Breast epithelium (tissue), 3 donors: ENCODE measurements at regions not wholly inside any gene's neighbourhood (a gene's known extent, or its start where the extent isn't known, plus 50 kb on each side); places are given as distances from the start of the nearest gene placed in this dataset.

ENCODE experiments used
- POLR2AphosphoS5 ChIP-seq, 3 donors: sonication (generic); formaldehyde crosslinking; IDR thresholded peaks; one replicate each; pipeline ENCODE4 v1.6.1; 2017; ENCODE audit warnings: antibody characterized with exemption in 3 of 3
- TF ChIP-seq, protein P1 (sequence below), 3 donors: fragments of 450-650 bp; IDR thresholded peaks; one replicate each; pipeline ENCODE4 v1.5.1; 2016 to 2017; ENCODE audit warnings: antibody characterized with exemption in 3 of 3, mild to moderate bottlenecking in 3 of 3, moderate library complexity in 3 of 3

DNA sequence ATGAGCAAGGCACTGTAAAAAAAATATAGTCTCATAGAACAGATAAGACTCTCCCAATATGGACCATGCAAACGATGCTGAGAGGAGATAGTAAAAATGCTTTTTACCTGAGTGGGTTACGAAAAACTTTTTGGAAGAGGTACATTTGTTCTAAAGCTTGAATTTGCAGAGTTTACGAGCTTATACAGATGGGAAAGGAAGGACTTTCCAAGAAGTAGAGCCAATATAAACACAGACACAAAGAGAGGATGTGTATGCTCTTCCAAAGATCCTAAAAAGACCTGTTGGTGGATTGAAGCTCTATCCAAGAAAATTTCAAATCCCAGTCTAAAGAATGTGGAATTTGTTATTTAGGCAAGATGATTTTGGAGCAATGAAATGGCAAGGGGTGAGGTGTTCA, 127.1 kb upstream of the SLCO6A1 start:
- no peak for TF ChIP-seq POLR2AphosphoS5 (IDR thresholded peaks at IDR 0.05)
- TF ChIP-seq, protein P1, sequence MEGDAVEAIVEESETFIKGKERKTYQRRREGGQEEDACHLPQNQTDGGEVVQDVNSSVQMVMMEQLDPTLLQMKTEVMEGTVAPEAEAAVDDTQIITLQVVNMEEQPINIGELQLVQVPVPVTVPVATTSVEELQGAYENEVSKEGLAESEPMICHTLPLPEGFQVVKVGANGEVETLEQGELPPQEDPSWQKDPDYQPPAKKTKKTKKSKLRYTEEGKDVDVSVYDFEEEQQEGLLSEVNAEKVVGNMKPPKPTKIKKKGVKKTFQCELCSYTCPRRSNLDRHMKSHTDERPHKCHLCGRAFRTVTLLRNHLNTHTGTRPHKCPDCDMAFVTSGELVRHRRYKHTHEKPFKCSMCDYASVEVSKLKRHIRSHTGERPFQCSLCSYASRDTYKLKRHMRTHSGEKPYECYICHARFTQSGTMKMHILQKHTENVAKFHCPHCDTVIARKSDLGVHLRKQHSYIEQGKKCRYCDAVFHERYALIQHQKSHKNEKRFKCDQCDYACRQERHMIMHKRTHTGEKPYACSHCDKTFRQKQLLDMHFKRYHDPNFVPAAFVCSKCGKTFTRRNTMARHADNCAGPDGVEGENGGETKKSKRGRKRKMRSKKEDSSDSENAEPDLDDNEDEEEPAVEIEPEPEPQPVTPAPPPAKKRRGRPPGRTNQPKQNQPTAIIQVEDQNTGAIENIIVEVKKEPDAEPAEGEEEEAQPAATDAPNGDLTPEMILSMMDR (IDR thresholded peaks at IDR 0.05), result no peak
